ENCODE measurements at regions not wholly inside any gene's neighbourhood (a gene's known extent, or its start where the extent isn't known, plus 50 kb on each side); places are given as distances from the start of the nearest gene placed in this dataset.

DNA sequence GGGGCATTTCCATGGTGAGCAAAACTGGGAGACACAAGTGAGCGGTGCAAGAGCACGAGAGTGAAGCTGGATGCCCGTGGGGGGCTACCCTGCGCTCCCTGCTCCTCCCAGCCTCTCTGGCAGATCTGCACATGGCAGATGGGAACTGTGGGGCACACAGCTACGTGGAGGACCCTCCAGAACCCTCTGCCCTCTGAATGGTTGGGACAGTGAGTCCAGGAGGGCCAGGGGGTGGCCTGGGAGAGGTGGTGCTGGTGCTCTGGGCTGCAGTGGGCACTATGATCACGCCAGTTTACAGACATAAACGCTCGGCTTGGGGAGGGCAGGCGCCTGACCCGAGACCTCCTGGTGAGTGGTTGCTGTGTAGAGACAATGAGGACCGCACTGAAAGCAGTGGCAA is 205.9 kb downstream of the CTTN start:
- Histone ChIP-seq H3K4me3 (ENCODE audit: low read depth in 2 of 2, low read length in 1 of 2) (no peak overlapping the region), H3K4me2 (no peak overlapping the region), H3K9me3 (no peaks in the 10 kb centered on the region), H4K20me1 (ENCODE audit: insufficient read depth) (no peaks in the 10 kb centered on the region), H2AFZ (ENCODE audit: low read depth) (no peak overlapping the region), H3K36me3 (replicated peaks in 1 of 2; ENCODE audit: control insufficient read depth in 1 of 2, insufficient read depth in 2 of 2, low read length in 1 of 2) (no peaks in the 10 kb centered on the region), H3F3A (replicated peaks; ENCODE audit: insufficient read depth) (no peaks in the 10 kb centered on the region), H3K9me2 (no peaks in the 10 kb centered on the region), H3K27ac (ENCODE audit: low read depth in 2 of 2, low read length in 1 of 2) (no peak overlapping the region), H3K9ac (no peak overlapping the region), H3K27me3 (ENCODE audit: insufficient read depth) (no peaks in the 10 kb centered on the region), H3K79me2 (ENCODE audit: insufficient read depth) (no peaks in the 10 kb centered on the region), H3K4me1 (ENCODE audit: control insufficient read depth in 1 of 2, insufficient read depth in 2 of 2, low read depth in 1 of 2, low read length in 1 of 2) (peaks cover 0 to 16% of the 10 kb centered on the region in 2 experiments; a peak in 1 of 4 replicates)
- ChIA-PET POLR2A (no interaction called here), CTCF (interaction anchor here (1.1 kb wide), 1 partner anchor 12 kb away, joined by 3 read pairs; no protein-coding TSS in a partner anchor)
- 54% methylated on average over 10 of the region's 11 CpGs for WGBS (ENCODE audit: low lambda C conversion rate)
- TF ChIP-seq NFIC (IDR thresholded peaks at IDR 0.05; ENCODE audit: borderline replicate concordance) (no peak), JUND (IDR thresholded peaks at IDR 0.05) (no peak), USF2 (IDR thresholded peaks at IDR 0.05; ENCODE audit: borderline replicate concordance, low read depth, low read length) (no peak), EP300 (IDR thresholded peaks at IDR 0.05; ENCODE audit: borderline replicate concordance in 1 of 2, low read depth in 1 of 2, low read length in 1 of 2) (no peak), CTCF (IDR thresholded peaks at IDR 0.05) (no peak), FOSL2 (IDR thresholded peaks at IDR 0.05; ENCODE audit: borderline replicate concordance, low read depth) (no peak), TEAD4 (IDR thresholded peaks at IDR 0.05; ENCODE audit: borderline replicate concordance, insufficient read depth) (no peak), TAF1 (IDR thresholded peaks at IDR 0.05; ENCODE audit: borderline replicate concordance, low read depth, low read length) (no peak), YY1 (IDR thresholded peaks at IDR 0.05; ENCODE audit: low read depth) (no peak), EZH2phosphoT487 (IDR thresholded peaks at IDR 0.05; ENCODE audit: borderline replicate concordance, low read depth) (no peak), ZBTB33 (IDR thresholded peaks at IDR 0.05; ENCODE audit: borderline replicate concordance, low read depth) (no peak), MXI1 (IDR thresholded peaks at IDR 0.05; ENCODE audit: low read depth, low read length) (no peak), RFX5 (IDR thresholded peaks at IDR 0.05; ENCODE audit: low read length) (no peak), FOXM1 (IDR thresholded peaks at IDR 0.05; ENCODE audit: low read depth) (no peak), IRF3 (IDR thresholded peaks at IDR 0.05; ENCODE audit: low read depth, low read length) (no peak), SIN3A (IDR thresholded peaks at IDR 0.05; ENCODE audit: borderline replicate concordance, low read depth, low read length) (no peak), SMC3 (IDR thresholded peaks at IDR 0.05; ENCODE audit: low read depth, low read length) (no peak), POLR2AphosphoS5 (IDR thresholded peaks at IDR 0.05; ENCODE audit: low read depth, low read length) (no peak), MEF2A (IDR thresholded peaks at IDR 0.05; ENCODE audit: borderline replicate concordance, low read depth) (no peak)
- no peak for DNase-seq

All from SK-N-SH (cell line).